ENCODE measurements at regions not wholly inside any gene's neighbourhood (a gene's known extent, or its start where the extent isn't known, plus 50 kb on each side); places are given as distances from the start of the nearest gene placed in this dataset.
"Not testable (repeated sequence)": the region's sequence is repeated elsewhere in the genome, so short reads cannot be mapped to it uniquely, and the experiment has no call there.

DNA sequence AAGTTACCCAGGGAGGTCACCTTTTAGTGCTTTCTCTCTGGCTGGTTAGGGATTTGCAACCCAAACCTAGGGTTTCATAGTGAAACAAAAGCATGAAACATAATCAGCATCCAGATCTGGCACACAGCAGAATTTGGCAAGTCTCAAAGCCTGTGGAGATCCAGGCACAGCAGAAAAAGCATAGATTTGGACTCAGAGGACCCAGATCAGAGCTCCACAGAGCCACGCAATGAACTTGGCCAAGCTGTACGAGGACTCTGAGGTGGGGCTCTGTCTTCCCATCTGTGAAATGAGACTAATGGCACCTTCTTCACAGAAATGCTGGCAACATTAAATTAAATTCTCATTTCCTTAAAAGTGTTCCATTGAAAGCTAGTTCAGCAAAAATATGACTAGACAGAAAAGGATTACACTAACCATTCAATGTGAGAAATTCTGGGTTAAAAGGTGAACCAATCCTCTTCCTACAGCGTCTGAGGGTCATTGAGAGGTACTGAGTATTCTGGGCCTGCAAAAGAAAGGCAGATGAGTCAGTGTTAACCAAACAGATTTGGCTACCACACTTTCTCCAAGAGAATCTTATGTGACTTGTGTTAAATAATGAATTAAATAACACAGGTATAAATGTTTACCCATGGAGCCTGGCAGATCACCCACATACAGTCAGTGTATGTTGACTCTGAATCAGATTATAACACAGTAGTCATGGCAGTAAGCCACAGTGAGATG, 266.3 kb downstream of the MREG start:
- no peak for DNase-seq

GRCh38 chr2:215746226-215746886, 267.0 kb downstream of the MREG start:
- no peak for DNase-seq

DNA sequence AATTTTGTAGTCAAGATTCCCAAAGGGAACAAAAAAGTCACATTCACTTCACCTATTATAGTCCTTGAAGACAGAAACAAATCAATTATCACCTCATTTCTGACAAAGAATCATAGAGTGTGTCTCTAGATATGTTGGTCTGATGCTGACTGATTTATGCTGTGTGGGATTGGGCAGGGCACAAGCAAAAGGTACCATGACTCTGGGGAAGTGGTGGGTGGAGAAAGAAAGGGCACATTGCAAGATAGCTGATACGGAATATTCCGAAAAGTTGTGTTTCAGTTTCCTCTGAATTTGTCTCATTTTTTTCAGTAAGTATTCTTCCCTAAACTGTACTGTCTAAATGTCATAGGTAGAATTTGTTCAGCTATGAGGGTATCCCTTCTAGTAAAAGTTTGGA, 268.0 kb downstream of the MREG start:
- DNase-seq, result no peak

DNA sequence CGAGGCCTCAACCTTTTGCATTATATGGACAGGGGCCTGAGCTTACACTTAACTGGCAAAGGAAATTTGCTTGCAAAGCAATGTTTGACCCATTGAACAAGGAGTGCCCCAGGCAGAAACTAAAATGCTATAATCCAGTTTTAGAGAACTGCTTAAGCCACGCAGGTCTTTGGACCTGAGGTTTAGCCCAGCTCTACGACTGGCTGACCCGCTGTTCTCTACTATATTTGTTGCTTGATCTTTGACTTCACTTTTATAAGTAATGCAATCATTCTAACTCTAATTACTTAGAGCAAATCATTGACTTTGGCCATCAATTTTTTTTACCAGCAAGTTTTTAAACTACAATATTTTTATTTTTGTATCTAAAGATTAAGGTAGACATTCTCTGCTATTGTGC, 268.8 kb downstream of the MREG start:
- no peak for DNase-seq

- no peak for DNase-seq
Measured at GRCh38 chr2:215743066-215743465, 270.3 kb downstream of the MREG start.

DNA sequence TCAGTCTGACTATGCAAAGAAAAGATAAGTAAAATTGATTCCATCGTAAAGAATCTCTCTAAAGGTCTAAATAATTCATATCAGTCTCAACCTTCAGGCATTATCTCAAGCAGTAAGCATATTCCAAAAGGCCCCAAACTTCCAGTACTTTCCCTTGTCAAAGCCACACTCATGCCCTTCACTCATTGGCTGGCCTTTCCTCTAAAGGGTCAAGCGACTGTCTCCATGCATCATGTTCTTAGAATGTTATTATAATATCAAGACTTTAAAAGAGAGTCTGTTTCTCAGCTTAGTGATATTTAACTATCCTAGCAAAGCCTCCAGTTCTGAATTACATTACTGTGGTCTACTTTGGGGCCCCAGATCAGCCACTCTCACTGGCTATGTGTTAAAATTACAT, 271.3 kb downstream of the MREG start:
- DNase-seq, result no peak

DNA sequence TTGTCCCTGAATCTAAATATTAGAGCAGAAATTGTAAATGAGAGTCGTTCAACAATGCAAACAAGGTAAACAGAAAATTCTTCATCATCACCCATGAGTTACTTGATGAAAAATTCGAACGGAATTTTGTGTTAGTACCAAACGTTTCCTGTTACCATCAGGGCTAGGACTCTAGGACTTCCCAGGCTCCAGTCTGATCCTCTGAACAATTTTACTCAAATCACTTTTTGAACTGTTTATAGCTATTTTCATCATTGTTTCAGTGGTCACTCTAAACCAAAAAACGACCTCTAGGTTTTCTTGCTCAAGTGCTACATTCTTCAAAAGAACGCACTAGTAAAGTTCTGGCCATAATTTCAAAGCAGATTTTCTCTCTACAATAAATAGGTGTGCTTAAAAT, 273.3 kb downstream of the MREG start:
- no peak for DNase-seq

- DNase-seq, result no peak
Measured at GRCh38 chr2:215738351-215738750, 275.0 kb downstream of the MREG start.

DNA sequence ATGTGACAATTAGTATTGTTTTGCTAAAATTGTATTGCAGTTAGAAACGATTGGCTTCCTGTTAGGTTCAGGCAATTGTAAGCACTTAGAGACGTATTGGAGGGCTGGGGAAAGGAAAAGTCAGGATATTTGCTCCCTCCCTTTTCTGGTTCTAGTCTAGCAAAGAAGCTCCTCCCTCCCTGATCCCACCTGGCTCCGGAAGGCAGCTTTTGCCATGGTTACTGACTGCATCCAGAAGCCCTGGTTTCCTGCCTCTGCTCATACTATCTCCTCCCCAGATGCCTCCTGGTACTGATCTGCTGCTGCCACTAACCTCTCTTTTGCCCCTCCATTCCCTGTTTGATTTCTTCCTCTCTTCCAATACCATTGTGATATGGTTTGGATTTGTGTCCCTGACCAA, 275.9 kb downstream of the MREG start:
- no peak for DNase-seq

DNA sequence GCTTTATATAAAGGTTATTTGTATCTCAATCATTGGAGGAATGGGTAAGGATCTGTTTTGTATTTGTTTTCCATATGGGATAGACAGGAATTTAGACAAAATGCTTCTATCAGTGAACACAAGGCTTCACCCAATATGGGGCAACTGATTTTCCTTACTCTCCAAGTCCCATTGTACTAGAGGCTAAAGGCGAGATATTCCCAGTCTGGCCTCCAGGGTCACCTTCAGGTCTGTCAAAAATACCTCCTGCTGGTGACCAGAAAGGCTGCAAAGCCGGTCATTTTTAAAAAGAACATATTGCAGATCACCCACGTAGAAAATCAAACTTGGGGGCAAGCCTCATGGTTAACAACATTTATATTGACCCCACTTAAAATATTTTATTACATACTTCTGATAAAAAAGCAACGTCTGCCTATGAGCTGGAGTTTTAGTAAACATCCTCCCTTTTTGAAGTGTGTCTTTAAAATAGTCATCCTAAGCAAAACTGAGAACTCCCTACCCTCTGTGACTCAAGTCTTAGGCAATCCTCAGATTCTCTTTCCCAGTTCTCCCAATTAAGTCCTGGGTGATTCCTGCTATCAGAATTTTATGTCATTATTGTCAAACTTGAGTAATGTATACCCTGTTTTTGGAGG, 276.6 kb downstream of the MREG start:
- no peak for DNase-seq

DNA sequence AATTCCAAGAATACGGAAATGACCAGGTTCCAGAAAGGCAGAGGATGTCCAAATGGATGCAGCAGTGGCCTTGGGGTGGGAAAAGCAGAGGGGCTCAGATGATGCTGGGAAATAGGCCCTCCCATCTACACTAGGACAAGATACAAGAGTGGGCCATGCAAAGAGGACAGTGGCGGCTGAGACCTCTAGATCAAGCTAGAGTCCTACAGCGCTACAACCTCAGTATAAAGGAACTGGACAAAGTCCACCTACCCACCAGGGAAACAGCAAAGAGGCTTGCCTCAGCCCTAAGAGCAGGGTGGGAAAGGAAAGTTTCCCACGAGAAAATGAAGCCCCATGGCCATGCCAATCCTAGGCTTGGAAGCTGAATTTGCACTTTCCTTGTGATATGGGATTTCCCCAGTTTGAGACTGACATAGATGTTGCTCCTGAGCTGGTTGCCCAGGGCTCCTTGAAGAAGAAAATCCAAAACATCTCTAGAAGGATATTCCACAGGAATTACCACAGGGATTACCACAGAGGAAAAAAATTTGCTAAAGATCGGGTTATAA, 282.2 kb downstream of the MREG start:
- DNase-seq, result no peak

GRCh38 chr2:215729985-215730620, 283.2 kb downstream of the MREG start:
- DNase-seq, result no peak

GRCh38 chr2:215728504-215729065, 284.8 kb downstream of the MREG start:
- no peak for DNase-seq

GRCh38 chr2:215727507-215728503, 285.5 kb downstream of the MREG start:
- no peak for DNase-seq

DNA sequence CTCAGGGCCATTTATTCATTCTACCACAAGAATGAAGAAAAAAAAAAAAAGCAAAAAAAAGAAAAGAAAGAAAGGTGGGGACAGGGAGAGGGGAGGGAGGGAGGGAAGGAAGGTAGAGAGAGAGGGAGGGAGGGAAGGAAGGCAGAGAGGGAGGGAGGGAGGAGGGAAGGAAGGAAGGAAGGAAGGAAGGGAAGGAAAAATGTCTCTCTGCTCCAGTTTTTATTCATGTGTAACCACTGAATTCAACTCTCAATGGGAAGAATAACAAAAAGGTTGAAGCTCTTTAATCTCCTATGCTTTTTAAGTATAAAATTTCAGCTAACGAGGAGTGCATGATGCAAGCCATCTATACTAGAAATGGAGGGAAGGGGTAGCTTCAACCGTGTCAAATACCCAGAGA, 287.3 kb downstream of the MREG start:
- DNase-seq, result no peak

- no peak for DNase-seq
Measured at GRCh38 chr2:215724146-215724545, 288.3 kb upstream of the FN1 start.

- DNase-seq, result no peak
Measured at GRCh38 chr2:215723631-215724011, 287.8 kb upstream of the FN1 start.

DNA sequence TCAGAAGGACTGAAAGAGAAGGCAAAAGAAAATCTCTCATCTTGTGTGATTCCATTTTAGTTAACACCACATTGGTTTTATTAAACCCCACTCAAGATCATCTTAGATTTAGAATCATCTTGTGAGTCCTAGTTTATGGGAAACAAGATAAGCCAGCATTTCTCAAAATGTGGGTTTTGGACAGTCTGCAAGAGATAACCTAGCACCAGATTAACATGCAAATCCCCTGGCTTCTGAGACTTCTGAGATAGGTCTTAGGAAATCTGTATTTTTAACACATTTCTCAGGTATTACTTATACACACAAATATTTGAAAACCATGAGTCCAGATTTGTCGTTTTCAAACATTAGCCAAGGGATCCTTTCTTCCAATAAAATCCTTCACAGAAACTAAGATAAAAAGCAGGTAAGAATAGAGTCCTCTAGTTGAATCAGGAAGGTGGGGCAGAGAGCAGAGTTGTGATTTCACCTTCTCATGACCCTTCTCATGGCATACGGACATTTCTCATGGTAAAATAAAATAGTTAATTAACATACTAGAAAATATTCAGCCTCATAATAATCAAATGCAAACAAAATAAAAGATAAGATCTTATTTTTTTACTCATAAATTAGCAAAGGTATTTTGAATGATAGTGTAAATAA, 287.2 kb upstream of the FN1 start:
- DNase-seq, result no peak

DNA sequence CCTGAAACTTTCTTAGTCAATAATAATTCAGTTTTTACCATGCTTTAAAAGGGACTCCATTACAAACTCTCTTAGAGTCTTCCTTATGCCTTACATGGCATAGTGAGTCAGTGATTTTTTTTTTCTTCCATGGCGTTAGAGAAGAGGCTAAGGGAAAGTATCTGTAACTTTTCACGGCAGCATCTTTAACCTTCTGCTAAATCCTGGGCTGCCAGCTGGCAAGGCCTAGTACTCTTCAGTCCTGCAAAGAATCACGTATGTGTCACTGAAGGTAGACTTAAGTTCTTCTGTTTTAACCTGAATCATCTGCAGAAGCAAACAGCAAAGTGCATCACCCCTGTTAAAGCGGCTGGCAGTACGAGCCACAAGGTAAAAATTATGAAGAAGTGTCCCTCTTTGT, 286.3 kb upstream of the FN1 start:
- no peak for DNase-seq

GRCh38 chr2:215721515-215721914, 285.6 kb upstream of the FN1 start:
- not testable (repeated sequence) for DNase-seq

Data from hypothalamus (tissue), 51 donors.